HCT116 (cell line): ENCODE measurements at regions not wholly inside any gene's neighbourhood (a gene's known extent, or its start where the extent isn't known, plus 50 kb on each side); places are given as distances from the start of the nearest gene placed in this dataset.

Experiments
- POLR2A ChIP-seq: IDR thresholded peaks from 2 replicates; pipeline ENCODE4 v1.7.0; 2011; ENCODE audit warnings: borderline replicate concordance; ENCODE audit not compliant: insufficient read depth, insufficient read length; ENCODE audit errors: extremely low read depth
- POLR2AphosphoS5 ChIP-seq: IDR thresholded peaks from 2 replicates; pipeline ENCODE4 v1.6.1; 2011; ENCODE audit warnings: mild to moderate bottlenecking, low read depth, low read length, moderate library complexity
- ZNF274 ChIP-seq: fragments of 200-500 bp; sonication (Bioruptor generic); IDR thresholded peaks from 2 replicates; pipeline ENCODE4 v1.6.1; 2014; ENCODE audit warnings: mild to moderate bottlenecking, low read depth, low read length, inconsistent platforms
- TF ChIP-seq, protein P1 (sequence below): IDR thresholded peaks from 2 replicates; pipeline ENCODE4 v1.6.1; 2012; ENCODE audit warnings: low read depth
- TF ChIP-seq, protein P2 (sequence below), 3 experiments: fragments of 200-600 bp in 1 of 3; sonication (generic) in 1 of 3; IDR thresholded peaks in 2 of 3; conservative IDR thresholded peaks in 1 of 3; 2 replicates each; pipeline ENCODE4 v1.5.1; 2012 to 2017; ENCODE audit warnings: low read depth in 2 of 3, low read length in 2 of 3, antibody characterized with exemption in 1 of 3, borderline replicate concordance in 1 of 3, control low read depth in 1 of 3, mild to moderate bottlenecking in 1 of 3, mixed read lengths in 1 of 3, mixed run types in 1 of 3, moderate library complexity in 1 of 3; ENCODE audit not compliant: insufficient read depth in 1 of 3
- TF ChIP-seq, protein P3 (sequence below): IDR thresholded peaks from 2 replicates; pipeline ENCODE4 v1.6.1; 2012

DNA sequence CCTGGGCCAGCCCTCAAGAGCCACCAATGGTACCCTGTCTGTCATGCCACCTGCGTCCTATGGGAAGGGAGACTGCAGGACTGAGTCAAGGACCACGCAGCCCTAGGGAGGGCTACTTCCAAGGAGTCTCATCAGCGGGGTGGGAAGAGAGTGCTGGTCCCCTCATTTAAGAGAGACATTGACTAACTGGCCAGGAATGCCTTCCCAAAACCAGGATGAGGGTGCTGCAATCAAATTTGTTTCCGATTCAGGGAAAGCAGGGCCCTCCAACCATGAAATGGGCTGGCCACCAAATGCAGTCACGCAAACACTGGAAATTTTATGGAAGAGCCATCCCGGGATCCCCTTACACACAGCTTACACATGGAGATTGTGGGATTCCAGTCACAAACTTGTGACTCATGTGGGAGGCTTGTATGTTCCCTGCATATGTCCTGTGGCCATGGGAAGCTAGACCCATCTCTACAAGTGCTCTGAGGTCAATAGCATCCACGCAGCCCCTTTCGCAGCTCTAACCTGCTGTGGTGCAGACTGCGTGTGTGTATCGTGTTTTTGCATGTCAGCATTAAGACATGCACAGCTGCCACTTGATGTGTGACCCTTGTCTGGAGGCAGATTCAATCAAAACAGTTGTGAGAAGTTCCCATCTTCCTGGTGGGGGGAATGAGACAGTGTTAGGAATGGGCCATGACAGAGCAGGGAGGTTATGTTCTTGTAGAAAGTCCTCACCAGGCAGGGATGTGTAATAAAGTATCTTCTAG, 53.0 kb upstream of the CST7 start:
- TF ChIP-seq, protein P1, sequence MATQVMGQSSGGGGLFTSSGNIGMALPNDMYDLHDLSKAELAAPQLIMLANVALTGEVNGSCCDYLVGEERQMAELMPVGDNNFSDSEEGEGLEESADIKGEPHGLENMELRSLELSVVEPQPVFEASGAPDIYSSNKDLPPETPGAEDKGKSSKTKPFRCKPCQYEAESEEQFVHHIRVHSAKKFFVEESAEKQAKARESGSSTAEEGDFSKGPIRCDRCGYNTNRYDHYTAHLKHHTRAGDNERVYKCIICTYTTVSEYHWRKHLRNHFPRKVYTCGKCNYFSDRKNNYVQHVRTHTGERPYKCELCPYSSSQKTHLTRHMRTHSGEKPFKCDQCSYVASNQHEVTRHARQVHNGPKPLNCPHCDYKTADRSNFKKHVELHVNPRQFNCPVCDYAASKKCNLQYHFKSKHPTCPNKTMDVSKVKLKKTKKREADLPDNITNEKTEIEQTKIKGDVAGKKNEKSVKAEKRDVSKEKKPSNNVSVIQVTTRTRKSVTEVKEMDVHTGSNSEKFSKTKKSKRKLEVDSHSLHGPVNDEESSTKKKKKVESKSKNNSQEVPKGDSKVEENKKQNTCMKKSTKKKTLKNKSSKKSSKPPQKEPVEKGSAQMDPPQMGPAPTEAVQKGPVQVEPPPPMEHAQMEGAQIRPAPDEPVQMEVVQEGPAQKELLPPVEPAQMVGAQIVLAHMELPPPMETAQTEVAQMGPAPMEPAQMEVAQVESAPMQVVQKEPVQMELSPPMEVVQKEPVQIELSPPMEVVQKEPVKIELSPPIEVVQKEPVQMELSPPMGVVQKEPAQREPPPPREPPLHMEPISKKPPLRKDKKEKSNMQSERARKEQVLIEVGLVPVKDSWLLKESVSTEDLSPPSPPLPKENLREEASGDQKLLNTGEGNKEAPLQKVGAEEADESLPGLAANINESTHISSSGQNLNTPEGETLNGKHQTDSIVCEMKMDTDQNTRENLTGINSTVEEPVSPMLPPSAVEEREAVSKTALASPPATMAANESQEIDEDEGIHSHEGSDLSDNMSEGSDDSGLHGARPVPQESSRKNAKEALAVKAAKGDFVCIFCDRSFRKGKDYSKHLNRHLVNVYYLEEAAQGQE: no peak
- TF ChIP-seq POLR2AphosphoS5: no peak
- TF ChIP-seq, protein P2, sequence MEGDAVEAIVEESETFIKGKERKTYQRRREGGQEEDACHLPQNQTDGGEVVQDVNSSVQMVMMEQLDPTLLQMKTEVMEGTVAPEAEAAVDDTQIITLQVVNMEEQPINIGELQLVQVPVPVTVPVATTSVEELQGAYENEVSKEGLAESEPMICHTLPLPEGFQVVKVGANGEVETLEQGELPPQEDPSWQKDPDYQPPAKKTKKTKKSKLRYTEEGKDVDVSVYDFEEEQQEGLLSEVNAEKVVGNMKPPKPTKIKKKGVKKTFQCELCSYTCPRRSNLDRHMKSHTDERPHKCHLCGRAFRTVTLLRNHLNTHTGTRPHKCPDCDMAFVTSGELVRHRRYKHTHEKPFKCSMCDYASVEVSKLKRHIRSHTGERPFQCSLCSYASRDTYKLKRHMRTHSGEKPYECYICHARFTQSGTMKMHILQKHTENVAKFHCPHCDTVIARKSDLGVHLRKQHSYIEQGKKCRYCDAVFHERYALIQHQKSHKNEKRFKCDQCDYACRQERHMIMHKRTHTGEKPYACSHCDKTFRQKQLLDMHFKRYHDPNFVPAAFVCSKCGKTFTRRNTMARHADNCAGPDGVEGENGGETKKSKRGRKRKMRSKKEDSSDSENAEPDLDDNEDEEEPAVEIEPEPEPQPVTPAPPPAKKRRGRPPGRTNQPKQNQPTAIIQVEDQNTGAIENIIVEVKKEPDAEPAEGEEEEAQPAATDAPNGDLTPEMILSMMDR (IDR thresholded peaks at IDR 0.05 in 2 of 3, conservative IDR thresholded peaks at IDR 0.05 in 1 of 3; ENCODE audit: borderline replicate concordance in 1 of 3, insufficient read depth in 1 of 3, low read depth in 2 of 3, low read length in 2 of 3): no peak
- TF ChIP-seq, protein P3, sequence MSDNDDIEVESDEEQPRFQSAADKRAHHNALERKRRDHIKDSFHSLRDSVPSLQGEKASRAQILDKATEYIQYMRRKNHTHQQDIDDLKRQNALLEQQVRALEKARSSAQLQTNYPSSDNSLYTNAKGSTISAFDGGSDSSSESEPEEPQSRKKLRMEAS: no peak
- no peak for TF ChIP-seq ZNF274
- TF ChIP-seq POLR2A: no peak
